ENCODE measurements at regions not wholly inside any gene's neighbourhood (a gene's known extent, or its start where the extent isn't known, plus 50 kb on each side); places are given as distances from the start of the nearest gene placed in this dataset.

DNA sequence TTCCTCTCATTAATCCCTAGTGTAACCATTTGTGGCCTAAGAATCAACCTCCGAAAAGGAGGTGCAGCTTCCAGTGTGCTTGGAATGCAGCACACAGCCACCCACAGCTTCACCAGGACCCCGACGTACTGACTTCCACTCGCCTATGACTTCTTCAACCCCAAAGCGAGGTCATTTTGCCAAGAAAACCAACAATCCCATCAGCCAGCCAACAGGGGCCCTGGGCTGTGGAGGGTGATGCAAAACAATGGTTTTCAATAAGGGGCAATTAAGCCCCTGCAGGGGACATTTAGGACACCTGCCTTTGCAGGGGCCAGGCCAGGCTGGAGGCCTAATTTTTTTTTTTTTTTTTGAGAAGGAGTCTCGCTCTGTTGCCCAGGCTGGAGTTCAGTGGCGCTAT lies 158.1 kb upstream of the SKOR2 start:
- TF ChIP-seq, protein P1, sequence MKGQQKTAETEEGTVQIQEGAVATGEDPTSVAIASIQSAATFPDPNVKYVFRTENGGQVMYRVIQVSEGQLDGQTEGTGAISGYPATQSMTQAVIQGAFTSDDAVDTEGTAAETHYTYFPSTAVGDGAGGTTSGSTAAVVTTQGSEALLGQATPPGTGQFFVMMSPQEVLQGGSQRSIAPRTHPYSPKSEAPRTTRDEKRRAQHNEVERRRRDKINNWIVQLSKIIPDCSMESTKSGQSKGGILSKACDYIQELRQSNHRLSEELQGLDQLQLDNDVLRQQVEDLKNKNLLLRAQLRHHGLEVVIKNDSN (IDR thresholded peaks at IDR 0.05): no peak
- TF ChIP-seq CEBPB (IDR thresholded peaks at IDR 0.05): no peak
- no peak for TF ChIP-seq FOXM1 (IDR thresholded peaks at IDR 0.05; ENCODE audit: borderline replicate concordance, low read depth)
- TF ChIP-seq, protein P2, sequence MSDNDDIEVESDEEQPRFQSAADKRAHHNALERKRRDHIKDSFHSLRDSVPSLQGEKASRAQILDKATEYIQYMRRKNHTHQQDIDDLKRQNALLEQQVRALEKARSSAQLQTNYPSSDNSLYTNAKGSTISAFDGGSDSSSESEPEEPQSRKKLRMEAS (IDR thresholded peaks at IDR 0.05): no peak
- TF ChIP-seq, protein P3, sequence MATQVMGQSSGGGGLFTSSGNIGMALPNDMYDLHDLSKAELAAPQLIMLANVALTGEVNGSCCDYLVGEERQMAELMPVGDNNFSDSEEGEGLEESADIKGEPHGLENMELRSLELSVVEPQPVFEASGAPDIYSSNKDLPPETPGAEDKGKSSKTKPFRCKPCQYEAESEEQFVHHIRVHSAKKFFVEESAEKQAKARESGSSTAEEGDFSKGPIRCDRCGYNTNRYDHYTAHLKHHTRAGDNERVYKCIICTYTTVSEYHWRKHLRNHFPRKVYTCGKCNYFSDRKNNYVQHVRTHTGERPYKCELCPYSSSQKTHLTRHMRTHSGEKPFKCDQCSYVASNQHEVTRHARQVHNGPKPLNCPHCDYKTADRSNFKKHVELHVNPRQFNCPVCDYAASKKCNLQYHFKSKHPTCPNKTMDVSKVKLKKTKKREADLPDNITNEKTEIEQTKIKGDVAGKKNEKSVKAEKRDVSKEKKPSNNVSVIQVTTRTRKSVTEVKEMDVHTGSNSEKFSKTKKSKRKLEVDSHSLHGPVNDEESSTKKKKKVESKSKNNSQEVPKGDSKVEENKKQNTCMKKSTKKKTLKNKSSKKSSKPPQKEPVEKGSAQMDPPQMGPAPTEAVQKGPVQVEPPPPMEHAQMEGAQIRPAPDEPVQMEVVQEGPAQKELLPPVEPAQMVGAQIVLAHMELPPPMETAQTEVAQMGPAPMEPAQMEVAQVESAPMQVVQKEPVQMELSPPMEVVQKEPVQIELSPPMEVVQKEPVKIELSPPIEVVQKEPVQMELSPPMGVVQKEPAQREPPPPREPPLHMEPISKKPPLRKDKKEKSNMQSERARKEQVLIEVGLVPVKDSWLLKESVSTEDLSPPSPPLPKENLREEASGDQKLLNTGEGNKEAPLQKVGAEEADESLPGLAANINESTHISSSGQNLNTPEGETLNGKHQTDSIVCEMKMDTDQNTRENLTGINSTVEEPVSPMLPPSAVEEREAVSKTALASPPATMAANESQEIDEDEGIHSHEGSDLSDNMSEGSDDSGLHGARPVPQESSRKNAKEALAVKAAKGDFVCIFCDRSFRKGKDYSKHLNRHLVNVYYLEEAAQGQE (IDR thresholded peaks at IDR 0.05; ENCODE audit: low read depth): no peak
- no peak for TF ChIP-seq TEAD4 (IDR thresholded peaks at IDR 0.05)
- no peak for TF ChIP-seq TAF1 (IDR thresholded peaks at IDR 0.05; ENCODE audit: low read depth)
- no peak for TF ChIP-seq CREB1 (IDR thresholded peaks at IDR 0.05; ENCODE audit: low read depth)
- TF ChIP-seq RAD21 (IDR thresholded peaks at IDR 0.05; ENCODE audit: low read depth): no peak
- no peak for TF ChIP-seq EP300 (IDR thresholded peaks at IDR 0.05; ENCODE audit: borderline replicate concordance)
- no peak for TF ChIP-seq TCF12 (IDR thresholded peaks at IDR 0.05; ENCODE audit: low read depth)
- no peak for TF ChIP-seq EGR1 (IDR thresholded peaks at IDR 0.05)
- no peak for TF ChIP-seq NFIC (IDR thresholded peaks at IDR 0.05)

DNA sequence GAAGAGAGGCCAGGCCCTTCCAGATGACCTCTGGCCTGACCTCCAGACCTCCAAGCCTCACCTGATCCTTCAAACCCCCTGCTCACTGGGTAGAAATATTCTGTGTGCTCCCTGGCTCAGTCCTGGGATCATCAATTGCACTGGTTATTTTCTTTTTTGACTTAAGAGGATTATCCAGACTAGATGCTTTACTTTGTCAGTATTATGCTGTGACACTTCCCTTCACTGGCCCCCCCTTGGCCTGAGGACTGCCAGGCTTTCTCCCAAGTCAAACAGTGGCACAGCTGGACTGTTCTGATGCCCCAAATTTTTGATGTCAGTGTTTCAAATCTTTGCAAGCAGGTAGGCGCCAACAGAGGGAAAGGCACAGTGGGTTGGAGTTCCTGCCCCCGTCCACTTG lies 156.3 kb upstream of the SKOR2 start:
- TF ChIP-seq FOXM1 (IDR thresholded peaks at IDR 0.05; ENCODE audit: borderline replicate concordance, low read depth) (no peak), CREB1 (IDR thresholded peaks at IDR 0.05; ENCODE audit: low read depth) (no peak), RAD21 (IDR thresholded peaks at IDR 0.05; ENCODE audit: low read depth) (no peak), TAF1 (IDR thresholded peaks at IDR 0.05; ENCODE audit: low read depth) (no peak), EGR1 (IDR thresholded peaks at IDR 0.05) (no peak), TEAD4 (IDR thresholded peaks at IDR 0.05) (no peak), CEBPB (IDR thresholded peaks at IDR 0.05) (no peak), NFIC (IDR thresholded peaks at IDR 0.05) (no peak), TCF12 (IDR thresholded peaks at IDR 0.05; ENCODE audit: low read depth) (no peak), EP300 (IDR thresholded peaks at IDR 0.05; ENCODE audit: borderline replicate concordance) (no peak), YY1 (IDR thresholded peaks at IDR 0.05; ENCODE audit: low read depth) (no peak), ZBTB7A (IDR thresholded peaks at IDR 0.05; ENCODE audit: low read depth) (no peak)
- TF ChIP-seq, protein P1 (IDR thresholded peaks at IDR 0.05): no peak
- TF ChIP-seq, protein P2 (IDR thresholded peaks at IDR 0.05): no peak
- TF ChIP-seq, protein P3 (IDR thresholded peaks at IDR 0.05; ENCODE audit: low read depth): no peak

DNA sequence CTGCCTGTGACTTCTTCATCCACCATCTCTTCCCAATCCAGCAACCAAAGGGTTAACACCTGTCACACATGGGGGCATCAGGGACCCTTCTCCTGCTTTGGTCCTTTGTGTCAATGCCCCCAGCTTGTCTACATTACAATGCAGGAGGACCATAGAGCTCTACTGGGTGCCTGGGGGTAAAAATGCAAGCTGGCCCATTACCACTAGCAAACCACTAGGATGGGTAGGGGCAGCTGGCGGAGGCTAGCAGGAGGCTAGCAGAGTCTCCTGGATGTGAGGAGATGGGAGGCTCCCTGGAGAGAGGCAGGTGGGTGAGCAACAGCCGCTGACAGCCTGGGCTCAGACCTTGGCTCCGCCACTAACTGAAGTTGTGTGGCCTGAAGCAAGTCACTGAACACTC lies 153.4 kb upstream of the SKOR2 start:
- no peak for TF ChIP-seq RAD21 (IDR thresholded peaks at IDR 0.05; ENCODE audit: low read depth)
- no peak for TF ChIP-seq EP300 (IDR thresholded peaks at IDR 0.05; ENCODE audit: borderline replicate concordance)
- no peak for TF ChIP-seq NFIC (IDR thresholded peaks at IDR 0.05)
- TF ChIP-seq TCF12 (IDR thresholded peaks at IDR 0.05; ENCODE audit: low read depth): no peak
- TF ChIP-seq TEAD4 (IDR thresholded peaks at IDR 0.05): no peak
- TF ChIP-seq, protein P2 (IDR thresholded peaks at IDR 0.05): no peak
- TF ChIP-seq, protein P3 (IDR thresholded peaks at IDR 0.05; ENCODE audit: low read depth): no peak

DNA sequence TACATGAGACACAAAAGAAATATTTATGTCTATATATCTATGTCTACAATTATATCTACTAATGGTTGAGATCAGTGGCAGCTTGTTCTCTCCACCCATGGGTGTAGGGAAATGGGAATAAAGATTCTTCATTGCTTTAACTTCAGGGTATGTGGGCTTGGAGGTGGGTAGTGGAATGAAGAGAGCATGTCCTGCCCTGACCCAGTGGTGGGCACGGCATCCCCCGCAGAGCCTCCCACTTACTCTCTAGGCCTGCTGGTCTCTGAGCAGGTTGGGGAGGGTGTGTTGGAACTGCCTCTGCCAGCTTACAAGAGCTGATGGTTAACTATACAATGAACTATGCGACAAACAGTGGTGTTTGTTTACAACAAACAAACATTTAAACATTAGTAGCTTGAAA lies 152.5 kb upstream of the SKOR2 start:
- no peak for TF ChIP-seq FOXM1 (IDR thresholded peaks at IDR 0.05; ENCODE audit: borderline replicate concordance, low read depth)
- TF ChIP-seq, protein P2 (IDR thresholded peaks at IDR 0.05): no peak
- no peak for TF ChIP-seq EGR1 (IDR thresholded peaks at IDR 0.05)
- TF ChIP-seq, protein P3 (IDR thresholded peaks at IDR 0.05; ENCODE audit: low read depth): no peak
- no peak for TF ChIP-seq TCF12 (IDR thresholded peaks at IDR 0.05; ENCODE audit: low read depth)
- no peak for TF ChIP-seq EP300 (IDR thresholded peaks at IDR 0.05; ENCODE audit: borderline replicate concordance)
- TF ChIP-seq TAF1 (IDR thresholded peaks at IDR 0.05; ENCODE audit: low read depth): no peak
- no peak for TF ChIP-seq ZBTB7A (IDR thresholded peaks at IDR 0.05; ENCODE audit: low read depth)
- TF ChIP-seq CEBPB (IDR thresholded peaks at IDR 0.05): no peak
- TF ChIP-seq NFIC (IDR thresholded peaks at IDR 0.05): no peak
- TF ChIP-seq YY1 (IDR thresholded peaks at IDR 0.05; ENCODE audit: low read depth): no peak
- no peak for TF ChIP-seq CREB1 (IDR thresholded peaks at IDR 0.05; ENCODE audit: low read depth)
- TF ChIP-seq TEAD4 (IDR thresholded peaks at IDR 0.05): no peak
- TF ChIP-seq, protein P1 (IDR thresholded peaks at IDR 0.05): no peak
- no peak for TF ChIP-seq RAD21 (IDR thresholded peaks at IDR 0.05; ENCODE audit: low read depth)
